ENCODE measurements at regions not wholly inside any gene's neighbourhood (a gene's known extent, or its start where the extent isn't known, plus 50 kb on each side); places are given as distances from the start of the nearest gene placed in this dataset.

GRCh38 chr11:8775734-8776133 is 93.1 kb downstream of the RPL27A start:
- H3K9me3 ChIP-seq = no peaks in the 10 kb centered on the region
- TF ChIP-seq POLR2A (IDR thresholded peaks at IDR 0.05) = no peak
- TF ChIP-seq CTCF (IDR thresholded peaks at IDR 0.05) = no peak
- no peak for TF ChIP-seq EP300 (IDR thresholded peaks at IDR 0.05)
- TF ChIP-seq POLR2AphosphoS5 (IDR thresholded peaks at IDR 0.05) = no peak
- 92 to 98% methylated on average over 1 of the region's 1 CpG for WGBS, 2 donors
- H3K27ac ChIP-seq = peak overlapping the region; percentile 77 to 97 (median 92)
- H3K4me3 ChIP-seq = no peak overlapping the region
- intact Hi-C loops (cut with DNase I) = no loop called here
- no peaks in the 10 kb centered on the region for H3K27me3 ChIP-seq
- DNase-seq = no peak
- H3K36me3 ChIP-seq = no peaks in the 10 kb centered on the region
- H3K4me1 ChIP-seq = peaks cover 0 to 100% (median 99%) of the 10 kb centered on the region in 4 donors

- Histone ChIP-seq H3K27ac (peak overlapping the region; percentile 77 to 97 (median 92)), H3K27me3 (no peaks in the 10 kb centered on the region), H3K4me1 (peaks cover 0 to 100% (median 99%) of the 10 kb centered on the region in 4 donors), H3K36me3 (no peaks in the 10 kb centered on the region), H3K9me3 (no peaks in the 10 kb centered on the region), H3K4me3 (no peak overlapping the region)
- intact Hi-C loops (cut with DNase I) = no loop called here
- 89 to 93% methylated on average over 3 of the region's 3 CpGs for WGBS, 2 donors
- DNase-seq = no peak
- TF ChIP-seq POLR2A (IDR thresholded peaks at IDR 0.05) = no peak
- no peak for TF ChIP-seq POLR2AphosphoS5 (IDR thresholded peaks at IDR 0.05)
- TF ChIP-seq CTCF (IDR thresholded peaks at IDR 0.05) = no peak
- TF ChIP-seq EP300 (IDR thresholded peaks at IDR 0.05) = no peak
Measured at GRCh38 chr11:8776209-8776608, 93.6 kb downstream of the RPL27A start.

- intact Hi-C loops (cut with DNase I) = no loop called here
- peak overlapping the region in 1 of 4 donors; percentile 10 for H3K4me3 ChIP-seq
- peaks cover 0 to 99% (median 94%) of the 10 kb centered on the region in 4 donors for H3K4me1 ChIP-seq
- no peaks in the 10 kb centered on the region for H3K36me3 ChIP-seq
- TF ChIP-seq POLR2AphosphoS5 (IDR thresholded peaks at IDR 0.05) (peak; percentile 13 to 78 (median 68)), EP300 (IDR thresholded peaks at IDR 0.05) (peak in 2 of 4 donors; percentile 41 to 59), POLR2A (IDR thresholded peaks at IDR 0.05) (no peak), CTCF (IDR thresholded peaks at IDR 0.05) (no peak)
- no peaks in the 10 kb centered on the region for H3K9me3 ChIP-seq
- H3K27me3 ChIP-seq = no peaks in the 10 kb centered on the region
- peak overlapping the region; percentile 77 to 97 (median 92) for H3K27ac ChIP-seq
- 45 to 49% methylated on average over 8 of the region's 8 CpGs for whole genome bisulfite sequencing, 2 donors
- peak; percentile 86 for DNase-seq
Measured at GRCh38 chr11:8777907-8778767, 95.5 kb downstream of the RPL27A start.

- Histone ChIP-seq H3K4me1 (peaks cover 0 to 98% (median 88%) of the 10 kb centered on the region in 4 donors), H3K27ac (peak overlapping the region; percentile 77 to 97 (median 92)), H3K9me3 (no peaks in the 10 kb centered on the region), H3K36me3 (no peaks in the 10 kb centered on the region), H3K27me3 (no peaks in the 10 kb centered on the region), H3K4me3 (no peak overlapping the region)
- TF ChIP-seq POLR2AphosphoS5 (IDR thresholded peaks at IDR 0.05) (no peak), CTCF (IDR thresholded peaks at IDR 0.05) (no peak), POLR2A (IDR thresholded peaks at IDR 0.05) (no peak), EP300 (IDR thresholded peaks at IDR 0.05) (no peak)
- intact Hi-C loops (cut with DNase I) = no loop called here
- DNase-seq = no peak
- 59 to 65% methylated on average over 4 of the region's 4 CpGs for WGBS, 2 donors
Measured at GRCh38 chr11:8779107-8779506, 96.5 kb downstream of the RPL27A start.

All from sigmoid colon (tissue), 6 donors.